IMR-90 (cell line): ENCODE measurements at regions not wholly inside any gene's neighbourhood (a gene's known extent, or its start where the extent isn't known, plus 50 kb on each side); places are given as distances from the start of the nearest gene placed in this dataset.

Source experiments
- ATAC-seq: fragments of 200-7000 bp; cut with Tn5 transposase; 2 replicates; pipeline ENCODE4 v1.9.1; 2020; ENCODE audit warnings: low read depth, mild to moderate bottlenecking, moderate library complexity
- BruUV-seq: library from RNA; stranded (reverse); fragments of 400-500 nt; replicated peaks from 2 replicates; lab custom pipeline; 2021; lab: Mats Ljungman, UMichigan
- CTCF ChIA-PET: fragments of 300-600 bp; formaldehyde crosslinking; extraction: SDS; loops from one replicate; lab custom pipeline; 2021; ENCODE audit warnings: antibody characterized with exemption; lab: Yijun Ruan, JAX
- POLR2A ChIA-PET: fragments of 300-600 bp; sonication (Branson Sonifier 250); formaldehyde crosslinking; loops from one replicate; lab custom pipeline; 2022; ENCODE audit warnings: antibody characterized with exemption; ENCODE audit not compliant: unreplicated experiment; lab: Charles Lee
- DNase-seq: peaks from one replicate; pipeline ENCODE4 v3.0.0; 2013
- H2AFZ ChIP-seq: replicated peaks from 2 replicates; pipeline ENCODE3; 2013; ENCODE audit warnings: low read length, mild to moderate bottlenecking; ENCODE audit not compliant: poor library complexity
- H2AK5ac ChIP-seq: 2 replicates; pipeline ENCODE4 v1.6.1; 2013; ENCODE audit warnings: low read depth, low read length, inconsistent platforms
- H2AK9ac ChIP-seq: replicated peaks from 2 replicates; pipeline ENCODE3; 2013; ENCODE audit warnings: mild to moderate bottlenecking, low read depth, low read length, moderate library complexity; ENCODE audit not compliant: poor library complexity
- H2BK120ac ChIP-seq: 2 replicates; pipeline ENCODE4 v1.6.1; 2013; ENCODE audit warnings: low read depth, low read length, inconsistent platforms
- H2BK15ac ChIP-seq: 3 replicates; pipeline ENCODE4 v1.6.1; 2013; ENCODE audit warnings: low read depth, low read length, inconsistent platforms
- H2BK20ac ChIP-seq: 2 replicates; pipeline ENCODE4 v1.6.1; 2013; ENCODE audit warnings: low read depth, mild to moderate bottlenecking, inconsistent platforms, low read length, moderate library complexity
- H2BK5ac ChIP-seq: 2 replicates; pipeline ENCODE4 v1.6.1; 2013; ENCODE audit warnings: mild to moderate bottlenecking, low read depth, low read length, inconsistent platforms; ENCODE audit not compliant: poor library complexity, severe bottlenecking
- H3K14ac ChIP-seq: replicated peaks from 2 replicates; pipeline ENCODE4 v1.6.1; 2013; ENCODE audit warnings: low read depth, low read length, inconsistent platforms
- H3K18ac ChIP-seq: 2 replicates; pipeline ENCODE4 v1.6.1; 2013; ENCODE audit warnings: low read depth, low read length, control low read depth
- H3K23ac ChIP-seq: 2 replicates; pipeline ENCODE4 v1.6.1; 2013; ENCODE audit warnings: low read depth, low read length, inconsistent platforms
- H3K27ac ChIP-seq: 2 replicates; pipeline ENCODE4 v1.5.1; 2013; ENCODE audit warnings: mild to moderate bottlenecking, control low read depth, low read length; ENCODE audit not compliant: insufficient read depth
- H3K27me3 ChIP-seq: 2 replicates; pipeline ENCODE4 v1.6.1; 2013; ENCODE audit warnings: low read length; ENCODE audit not compliant: control insufficient read depth, insufficient read depth
- H3K36me3 ChIP-seq: 2 replicates; pipeline ENCODE4 v1.6.1; 2013; ENCODE audit warnings: low read length, mixed read lengths; ENCODE audit not compliant: control insufficient read depth, insufficient read depth
- H3K4ac ChIP-seq: 2 replicates; pipeline ENCODE4 v1.6.1; 2013; ENCODE audit warnings: low read depth, low read length, inconsistent platforms
- H3K4me1 ChIP-seq: 2 replicates; pipeline ENCODE4 v1.6.1; 2013; ENCODE audit warnings: low read length, mixed read lengths; ENCODE audit not compliant: control insufficient read depth, insufficient read depth
- H3K4me2 ChIP-seq: 2 replicates; pipeline ENCODE4 v1.6.1; 2013; ENCODE audit warnings: low read depth, mild to moderate bottlenecking, control low read depth, low read length, moderate library complexity
- H3K4me3 ChIP-seq: 2 replicates; pipeline ENCODE4 v1.5.1; 2013; ENCODE audit warnings: low read depth, mild to moderate bottlenecking, control low read depth, low read length, moderate library complexity; ENCODE audit not compliant: insufficient read depth
- H3K56ac ChIP-seq: 2 replicates; pipeline ENCODE4 v1.6.1; 2013; ENCODE audit warnings: low read length, inconsistent platforms; ENCODE audit not compliant: insufficient read depth; ENCODE audit errors: extremely low read depth
- H3K79me1 ChIP-seq, 2 experiments: 2 replicates each; pipeline ENCODE4 v1.6.1; 2013; ENCODE audit warnings: low read length in 2 of 2, inconsistent platforms in 1 of 2, low read depth in 1 of 2
- H3K9ac ChIP-seq: 2 replicates; pipeline ENCODE4 v1.6.1; 2013; ENCODE audit warnings: low read depth, low read length, control low read depth
- H3K9me1 ChIP-seq: 2 replicates; pipeline ENCODE4 v1.6.1; 2013; ENCODE audit warnings: low read length, inconsistent platforms; ENCODE audit not compliant: insufficient read depth
- H3K9me3 ChIP-seq: 2 replicates; pipeline ENCODE4 v1.6.1; 2013; ENCODE audit warnings: low read length; ENCODE audit not compliant: control insufficient read depth, insufficient read depth
- H4K20me1 ChIP-seq: 2 replicates; pipeline ENCODE4 v1.6.1; 2013; ENCODE audit warnings: low read length, inconsistent platforms; ENCODE audit not compliant: insufficient read depth
- H4K5ac ChIP-seq: 2 replicates; pipeline ENCODE4 v1.6.1; 2013; ENCODE audit warnings: mild to moderate bottlenecking, low read depth, low read length, control low read depth
- H4K8ac ChIP-seq, 2 experiments: 2 replicates each; pipeline ENCODE4 v1.6.1; 2013; ENCODE audit warnings: low read depth in 2 of 2, low read length in 2 of 2, control low read depth in 1 of 2, inconsistent platforms in 1 of 2
- H4K91ac ChIP-seq: 2 replicates; pipeline ENCODE4 v1.6.1; 2013; ENCODE audit warnings: low read depth, low read length, inconsistent platforms; ENCODE audit not compliant: insufficient read depth
- FOS ChIP-seq: fragments of 150-350 bp; IDR thresholded peaks from 2 replicates; pipeline ENCODE4 v1.6.1; 2016; ENCODE audit warnings: low read depth, low read length
- WGBS, 2 experiments: methylation state at CpG; one replicate each; pipeline versions ENCODE4 v1.1.5 to v1.1.7; 2013; ENCODE audit warnings: missing lambda C conversion rate in 2 of 2; ENCODE audit not compliant: insufficient read length in 1 of 2; ENCODE audit errors: extremely low coverage in 2 of 2; 5-methylcytosine and 5-hydroxymethylcytosine counted together
- dilution Hi-C: fragments of 300-500 bp; cut with HindIII; formaldehyde crosslinking; loops from one replicate; pipeline ENCODE4 v1.14.3; 2018; ENCODE audit warnings: low sequenced_read_pairs; ENCODE audit not compliant: unreplicated experiment
- in situ Hi-C: fragments of 300-500 bp; cut with MboI; formaldehyde crosslinking; loops from 3 replicates; pipeline ENCODE4 v1.14.3; 2019; ENCODE audit warnings: low sequenced_read_pairs, inconsistent platforms, mixed read lengths
- intact Hi-C: fragments of 100-400 bp; cut with micrococcal nuclease; formaldehyde crosslinking; loops from 2 replicates; pipeline ENCODE4 v1.10.0; 2022
- TF ChIP-seq, protein P1 (sequence below): conservative IDR thresholded peaks from 2 replicates; pipeline ENCODE4 v1.5.1; 2012; ENCODE audit warnings: mild to moderate bottlenecking, low read depth, low read length, improper control_type of control experiment

DNA sequence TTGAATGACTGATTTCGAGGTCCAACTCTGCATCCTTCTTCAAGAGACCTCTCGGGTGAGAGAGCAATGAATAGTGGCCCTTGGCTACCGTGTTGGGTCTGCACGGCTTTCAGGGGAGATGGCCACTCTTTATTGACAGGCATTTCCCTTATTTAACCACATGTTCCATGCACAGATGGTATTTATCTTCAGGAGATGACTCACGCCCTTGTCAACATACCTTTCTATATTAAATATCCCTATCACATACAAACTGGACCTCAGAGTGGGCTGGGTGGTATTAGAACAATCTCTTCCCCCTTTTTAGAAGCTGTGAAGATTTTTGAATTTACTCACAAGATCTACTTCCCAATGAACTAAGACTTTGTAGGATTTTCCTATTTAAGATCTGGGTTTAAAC is 109.6 kb upstream of the CDC42EP3 start:
- H3K36me3 ChIP-seq, result no peaks in the 10 kb centered on the region
- H2AK5ac ChIP-seq, result peak overlapping the region; percentile 98; the same call in 1 of the 2 replicates
- peak; percentile 86 for DNase-seq
- peaks cover 63% of the 10 kb centered on the region for H3K4me1 ChIP-seq
- H3K4ac ChIP-seq, result peak overlapping the region; percentile 99
- H3K4me3 ChIP-seq, result no peak overlapping the region
- peak overlapping the region; percentile 44 to 93; a peak in 3 of 4 replicates for H4K8ac ChIP-seq
- in situ Hi-C loops, result no loop called here
- H4K5ac ChIP-seq, result peak overlapping the region; percentile 93
- no peak overlapping the region for H2AK9ac ChIP-seq
- ATAC-seq, result peak; percentile 16
- peak overlapping the region; percentile 45; the same call in 1 of the 2 replicates for H3K4me2 ChIP-seq
- ChIA-PET CTCF (interaction anchor here (1.0 kb wide), 1 partner anchor 96 kb away, joined by 4 read pairs; no protein-coding TSS in a partner anchor), POLR2A (interaction anchor here (0.5 to 2.5 kb wide), 3 partner anchors 15 to 127 kb away, joined by 6 to 10 read pairs (median 7); no protein-coding TSS in a partner anchor)
- peak overlapping the region; percentile 63 for H3K27ac ChIP-seq
- no peaks in the 10 kb centered on the region for H3K27me3 ChIP-seq
- peak overlapping the region; percentile 99 for H2BK20ac ChIP-seq
- H3K9me3 ChIP-seq, result no peaks in the 10 kb centered on the region
- peak overlapping the region; percentile 57; the same call in 2 of the 3 replicates for H2BK15ac ChIP-seq
- peak overlapping the region; percentile 100 for H2BK120ac ChIP-seq
- H3K9me1 ChIP-seq, result peaks cover 43% of the 10 kb centered on the region
- no peak overlapping the region for H3K9ac ChIP-seq
- peak overlapping the region; percentile 56; the same call in 1 of the 2 replicates for H3K14ac ChIP-seq
- peak overlapping the region; percentile 99 for H4K91ac ChIP-seq
- TF ChIP-seq FOS, result peak; percentile 80
- TF ChIP-seq, protein P1, sequence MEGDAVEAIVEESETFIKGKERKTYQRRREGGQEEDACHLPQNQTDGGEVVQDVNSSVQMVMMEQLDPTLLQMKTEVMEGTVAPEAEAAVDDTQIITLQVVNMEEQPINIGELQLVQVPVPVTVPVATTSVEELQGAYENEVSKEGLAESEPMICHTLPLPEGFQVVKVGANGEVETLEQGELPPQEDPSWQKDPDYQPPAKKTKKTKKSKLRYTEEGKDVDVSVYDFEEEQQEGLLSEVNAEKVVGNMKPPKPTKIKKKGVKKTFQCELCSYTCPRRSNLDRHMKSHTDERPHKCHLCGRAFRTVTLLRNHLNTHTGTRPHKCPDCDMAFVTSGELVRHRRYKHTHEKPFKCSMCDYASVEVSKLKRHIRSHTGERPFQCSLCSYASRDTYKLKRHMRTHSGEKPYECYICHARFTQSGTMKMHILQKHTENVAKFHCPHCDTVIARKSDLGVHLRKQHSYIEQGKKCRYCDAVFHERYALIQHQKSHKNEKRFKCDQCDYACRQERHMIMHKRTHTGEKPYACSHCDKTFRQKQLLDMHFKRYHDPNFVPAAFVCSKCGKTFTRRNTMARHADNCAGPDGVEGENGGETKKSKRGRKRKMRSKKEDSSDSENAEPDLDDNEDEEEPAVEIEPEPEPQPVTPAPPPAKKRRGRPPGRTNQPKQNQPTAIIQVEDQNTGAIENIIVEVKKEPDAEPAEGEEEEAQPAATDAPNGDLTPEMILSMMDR, result no peak
- no TSS peak for BruUV-seq
- H3K23ac ChIP-seq, result peak overlapping the region; percentile 83; the same call in 1 of the 2 replicates
- H2AFZ ChIP-seq, result no peak overlapping the region
- H3K56ac ChIP-seq, result peak overlapping the region; percentile 89
- peak overlapping the region; percentile 98 for H2BK5ac ChIP-seq
- dilution Hi-C loops, result no loop called here
- no peaks in the 10 kb centered on the region for H4K20me1 ChIP-seq
- H3K18ac ChIP-seq, result peak overlapping the region; percentile 89; the same call in 1 of the 2 replicates
- intact Hi-C loops, result no loop called here
- peaks cover 14 to 53% of the 10 kb centered on the region in 2 experiments; a peak in 3 of 4 replicates for H3K79me1 ChIP-seq
- no CpG with 5 or more reads among the region's 5 CpGs for WGBS, 2 experiments
